HG02970 (cell line): ENCODE measurements at regions not wholly inside any gene's neighbourhood (a gene's known extent, or its start where the extent isn't known, plus 50 kb on each side); places are given as distances from the start of the nearest gene placed in this dataset.
"Not testable (repeated sequence)": the region's sequence is repeated elsewhere in the genome, so short reads cannot be mapped to it uniquely, and the experiment has no call there.

ENCODE experiments used
- ATAC-seq: cut with Tn5 transposase; IDR thresholded peaks from one replicate; pipeline ENCODE4 v1.9.1; 2021; ENCODE audit warnings: mild to moderate bottlenecking, moderate library complexity, moderate number of reproducible peaks; ENCODE audit not compliant: unreplicated experiment, low FRiP score

DNA sequence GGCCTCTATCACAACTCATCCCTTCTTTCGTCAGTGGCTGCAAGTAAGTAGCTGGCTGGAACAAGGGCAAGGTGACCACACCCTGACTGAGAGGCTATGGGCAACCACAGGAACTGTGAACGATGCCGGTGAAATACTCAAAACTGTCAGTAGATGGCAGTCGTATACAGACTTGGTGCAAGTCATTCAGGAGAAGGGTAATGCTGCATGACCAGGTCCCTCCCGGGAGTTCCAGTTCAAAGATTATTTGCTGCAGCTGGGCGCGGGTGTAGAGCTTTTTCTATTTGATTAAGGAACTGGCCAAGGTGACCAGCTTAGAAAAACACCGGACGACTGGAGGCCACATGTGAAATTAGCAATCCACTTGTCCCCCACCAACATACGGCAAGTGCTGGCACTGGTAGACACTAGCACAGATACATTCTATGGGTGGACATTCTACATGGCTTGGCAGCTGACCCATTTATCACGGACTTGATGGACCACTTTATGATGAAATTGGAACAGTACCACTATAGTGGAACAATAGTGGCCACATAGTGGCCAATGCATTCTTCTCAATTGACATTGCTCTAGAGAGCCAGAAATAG is 726.6 kb downstream of the TRAM1L1 start:
- ATAC-seq: peak; percentile 96

DNA sequence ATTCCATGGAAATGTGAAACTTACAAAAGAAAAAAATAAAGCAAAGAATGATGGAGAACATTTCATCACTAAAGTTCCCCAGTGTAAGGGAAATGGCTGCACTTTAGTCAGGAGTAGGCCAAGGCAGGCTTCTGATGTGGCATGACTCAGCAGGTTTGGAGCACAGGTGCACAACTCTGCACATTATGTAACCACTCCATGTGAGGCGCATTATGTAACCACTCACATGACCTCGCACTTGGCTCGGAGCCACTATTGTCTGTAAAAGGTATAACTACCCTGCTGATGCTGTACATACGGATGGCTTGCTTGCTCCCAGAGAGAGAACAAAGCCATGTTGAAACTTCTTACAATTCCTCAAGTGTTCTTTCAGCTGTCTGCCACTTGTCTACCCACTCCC is 727.6 kb downstream of the TRAM1L1 start:
- no peak for ATAC-seq

DNA sequence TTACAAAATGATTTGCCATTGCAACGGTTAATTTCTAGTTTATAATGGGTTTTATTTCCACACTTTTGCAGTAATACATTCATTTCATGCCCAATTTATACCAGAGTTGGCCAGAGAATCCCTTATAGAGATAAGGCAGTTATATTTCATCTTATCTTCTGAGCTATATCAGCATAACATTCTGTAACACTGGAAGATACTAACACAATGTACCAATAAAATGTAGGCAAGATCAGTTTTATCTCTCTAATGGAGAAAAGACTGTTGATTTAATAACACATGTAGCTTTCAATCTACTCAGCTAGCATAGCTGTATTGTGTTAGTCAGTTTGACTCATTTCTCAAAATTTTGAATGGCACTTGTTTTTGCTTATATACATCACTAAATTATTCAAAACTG is 738.6 kb downstream of the TRAM1L1 start:
- no peak for ATAC-seq

DNA sequence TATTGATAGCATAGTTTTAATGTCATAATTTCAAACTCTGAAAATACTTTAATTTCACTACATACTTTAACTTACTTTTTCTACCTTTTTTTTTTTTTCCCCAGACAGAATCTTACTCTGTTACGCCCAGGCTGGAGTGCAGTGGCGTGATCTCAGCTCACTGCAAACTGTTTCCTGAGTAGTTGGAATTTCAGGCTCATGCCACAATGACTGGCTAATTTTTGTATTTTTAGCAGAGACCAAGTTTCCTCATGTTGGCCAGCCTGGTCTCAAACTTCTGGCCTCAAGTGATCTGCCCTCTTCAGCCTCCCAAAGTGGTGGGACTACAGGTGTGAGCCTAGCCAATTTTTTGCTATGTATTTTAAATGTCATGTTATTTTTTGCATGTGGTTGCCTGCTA is 741.6 kb downstream of the TRAM1L1 start:
- no peak for ATAC-seq

DNA sequence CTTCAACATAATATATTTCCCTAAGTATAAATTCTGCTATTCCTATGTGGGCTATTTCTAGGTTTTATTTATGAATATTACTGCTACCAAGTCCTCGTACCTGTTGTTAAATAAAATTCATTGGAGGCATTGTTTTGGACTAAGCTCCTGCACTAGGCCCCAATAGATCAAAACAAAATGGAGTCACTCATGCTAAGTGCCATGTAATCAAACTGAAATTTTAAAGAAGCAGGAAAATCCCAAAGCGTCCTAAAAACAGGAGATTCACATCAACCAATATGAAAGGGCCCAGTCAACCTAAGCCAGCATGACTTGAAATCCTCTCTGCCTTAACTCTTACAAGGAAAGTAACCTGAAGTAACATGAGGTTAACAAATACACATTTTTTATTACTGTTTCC is 743.2 kb downstream of the TRAM1L1 start:
- ATAC-seq: no peak

DNA sequence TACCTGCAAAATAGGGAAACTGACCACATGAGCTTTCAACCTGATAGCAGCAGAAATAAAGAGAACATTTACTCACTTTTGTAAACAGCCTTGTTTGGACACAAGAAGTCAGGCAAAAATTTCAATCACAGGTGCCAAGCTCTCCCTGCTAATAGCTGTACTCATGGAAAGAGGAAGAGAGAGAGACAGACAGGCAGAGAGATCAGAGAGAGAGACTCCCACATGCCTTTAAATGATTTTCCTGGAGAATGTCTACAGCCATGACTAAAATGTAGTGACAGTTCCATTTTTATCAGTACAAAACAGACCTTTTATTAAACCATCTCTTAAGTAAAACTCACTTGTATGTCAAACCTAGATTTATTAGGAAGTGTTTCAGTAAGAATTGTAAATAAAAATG is 752.9 kb downstream of the TRAM1L1 start:
- ATAC-seq: no peak

DNA sequence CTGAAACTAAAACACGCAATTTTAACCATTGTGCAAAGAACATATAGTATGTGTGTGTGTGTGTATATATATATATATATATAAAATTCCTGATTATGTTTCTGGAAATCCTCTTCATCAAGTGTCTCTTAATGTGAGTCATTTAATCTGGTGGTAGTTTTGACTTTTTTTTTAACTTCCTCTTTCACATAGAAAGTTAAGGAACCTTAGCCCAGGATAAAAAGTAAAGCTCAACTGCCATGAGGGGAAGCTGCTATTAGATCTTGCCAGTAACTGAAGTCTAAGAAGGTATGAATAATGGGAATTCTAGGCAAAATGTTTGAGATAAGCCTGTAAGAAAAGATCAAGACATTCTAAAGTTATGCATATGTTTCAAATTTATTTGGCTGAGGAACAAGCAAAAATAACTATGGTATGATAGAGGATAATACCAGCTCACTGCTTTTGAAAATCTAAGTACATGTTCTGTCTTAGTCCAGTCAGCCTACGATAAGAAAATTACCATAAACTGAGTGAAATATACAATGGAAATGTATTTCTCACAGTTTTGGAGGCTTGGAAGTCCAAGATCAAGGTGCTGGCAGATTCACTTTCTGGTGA is 757.0 kb downstream of the TRAM1L1 start:
- ATAC-seq: no peak

DNA sequence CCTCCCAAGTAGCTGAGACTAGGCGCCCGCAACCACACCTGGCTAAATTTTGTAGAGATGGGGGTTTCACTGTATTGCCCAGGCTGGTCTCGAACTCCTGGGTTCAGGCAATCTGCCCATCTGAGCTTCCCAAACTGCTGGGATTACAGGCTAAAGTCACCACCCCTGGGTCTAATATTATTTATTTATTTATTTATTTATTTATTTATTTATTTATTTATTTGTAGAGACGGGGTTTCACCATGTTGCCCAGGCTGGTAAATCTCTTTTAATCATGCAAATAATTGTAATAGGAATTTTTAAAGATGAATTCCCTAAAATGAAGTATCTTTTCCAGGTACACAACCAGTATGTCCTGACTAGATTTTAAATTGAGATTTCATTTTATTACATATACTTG is 761.8 kb downstream of the TRAM1L1 start:
- no peak for ATAC-seq

DNA sequence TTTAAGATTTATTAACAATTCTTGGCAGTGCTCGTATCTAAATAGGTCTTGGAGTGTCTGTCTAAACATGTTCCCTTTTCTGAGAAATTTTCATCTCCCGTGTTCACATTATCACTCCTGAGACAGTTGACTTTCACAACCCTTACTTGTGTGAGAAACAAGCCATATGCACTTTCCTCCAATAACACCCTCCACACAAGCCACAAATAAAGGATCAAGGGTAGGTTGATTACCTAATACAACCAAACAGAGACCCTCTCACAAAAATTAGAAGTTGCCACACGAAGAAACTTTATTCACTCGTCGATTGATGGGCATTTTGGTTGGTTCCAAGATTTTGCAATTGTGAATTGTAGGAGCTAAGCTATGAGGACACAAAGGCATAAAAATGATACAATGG is 763.9 kb downstream of the TRAM1L1 start:
- no peak for ATAC-seq

DNA sequence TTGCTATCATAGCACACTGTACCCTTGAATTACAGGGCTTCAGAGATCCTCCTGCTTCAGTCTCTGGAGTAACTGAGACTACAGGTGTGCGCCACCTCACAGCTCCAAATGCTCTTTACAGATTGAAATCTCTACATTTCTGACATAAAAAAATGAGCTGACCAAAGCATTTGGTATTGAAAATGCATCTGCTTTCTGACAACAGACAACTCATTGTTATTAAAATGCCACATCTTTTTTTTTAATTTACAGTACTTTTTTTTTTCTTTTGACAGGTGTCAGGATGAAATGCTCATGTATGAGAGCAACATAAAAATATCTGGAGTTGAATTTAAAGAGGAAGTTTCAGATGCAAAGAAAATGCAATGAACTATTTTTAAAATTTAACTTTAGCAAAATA is 764.5 kb downstream of the TRAM1L1 start:
- no peak for ATAC-seq

DNA sequence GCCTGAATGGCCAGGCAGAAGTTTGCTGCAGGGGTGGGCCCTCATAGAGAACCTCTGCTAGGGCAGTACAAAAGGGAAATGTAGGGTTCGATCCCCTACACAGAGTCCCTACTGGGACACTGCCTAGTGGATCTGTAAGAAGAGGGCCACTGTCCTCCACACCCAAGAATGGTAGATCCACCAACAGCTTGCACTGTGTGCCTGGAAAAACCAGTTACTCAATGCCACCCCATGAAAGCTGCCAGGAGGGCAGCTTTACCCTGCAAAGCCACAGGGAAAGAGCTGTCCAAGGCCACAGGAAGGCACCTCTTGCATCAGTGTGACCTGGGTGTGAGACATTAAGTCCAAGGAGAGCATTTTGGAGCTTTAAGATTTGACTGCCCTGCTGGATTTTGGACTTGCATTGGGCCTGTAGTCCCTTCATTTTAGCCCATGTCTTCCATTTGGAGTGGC is 781.6 kb downstream of the TRAM1L1 start:
- ATAC-seq: no peak

DNA sequence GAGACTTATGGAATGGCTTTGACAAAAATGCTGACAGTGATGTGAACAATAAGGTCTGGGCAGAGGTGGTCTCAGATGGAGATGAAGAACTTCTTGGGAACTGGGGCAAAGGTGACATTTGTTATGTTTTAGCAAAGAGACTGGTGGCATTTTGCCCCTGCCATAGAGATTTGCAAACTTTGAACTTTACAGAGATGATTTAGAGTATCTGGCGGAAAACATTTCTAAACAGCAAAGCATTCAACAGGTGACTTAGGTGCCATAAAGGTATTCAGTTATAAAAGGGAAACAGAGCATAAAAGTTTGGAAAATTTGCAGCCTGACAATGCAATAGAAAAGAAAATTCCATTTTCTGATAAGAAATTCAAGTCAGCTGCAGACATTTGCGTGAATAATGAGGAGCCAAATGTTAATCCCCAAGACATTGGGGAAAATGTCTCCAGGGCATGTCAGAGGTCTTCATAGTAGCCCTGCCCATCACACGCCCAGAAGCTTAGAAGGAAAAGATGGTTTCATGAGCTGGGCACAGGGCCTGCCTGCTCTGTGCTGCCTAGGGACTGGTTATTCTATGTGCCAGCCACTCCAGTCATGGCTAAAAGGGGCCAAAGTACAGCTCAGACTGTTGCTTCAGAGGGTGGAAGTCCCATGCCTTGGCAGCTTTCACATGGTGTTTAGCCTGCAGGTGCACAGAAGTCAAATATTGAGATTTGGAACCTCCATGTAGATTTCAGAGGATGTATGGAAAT is 782.2 kb downstream of the TRAM1L1 start:
- no peak for ATAC-seq

DNA sequence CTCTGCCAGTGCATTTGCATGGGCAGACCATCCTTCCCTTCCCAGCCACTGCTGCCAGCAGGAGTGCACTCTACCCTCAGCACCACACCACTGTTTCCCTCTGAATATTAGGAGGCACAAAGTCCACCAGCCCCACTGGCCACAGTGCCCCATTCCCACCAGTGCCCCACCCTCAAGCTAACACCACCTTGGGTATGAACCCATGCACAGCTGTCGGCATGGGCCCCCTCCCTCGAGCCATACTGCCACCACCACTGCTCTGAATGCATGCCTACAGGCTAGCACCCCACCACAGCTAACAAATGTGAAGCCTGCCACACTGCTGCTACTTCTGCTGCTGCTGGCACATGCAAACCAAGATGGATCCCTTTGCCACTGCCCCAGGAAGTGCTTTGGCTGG is 810.4 kb downstream of the TRAM1L1 start:
- no peak for ATAC-seq

DNA sequence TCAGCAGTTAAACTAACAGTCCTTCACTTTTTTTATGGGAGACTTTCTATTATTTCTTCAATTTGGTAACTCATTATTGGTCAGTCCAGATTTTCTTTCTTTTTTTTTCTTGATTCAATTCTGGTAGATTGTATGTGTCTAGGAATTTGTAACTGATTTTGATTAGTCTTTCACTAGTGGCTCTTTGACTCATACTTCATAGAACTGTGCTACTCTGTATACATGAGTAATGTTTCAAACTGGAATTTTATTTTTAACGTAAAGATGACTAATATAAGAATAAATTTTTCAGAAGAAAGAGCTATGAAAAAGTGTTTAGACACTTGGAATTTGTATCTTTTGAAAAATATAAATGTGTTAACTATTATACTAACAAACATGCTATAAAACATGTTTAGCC is 813.0 kb downstream of the TRAM1L1 start:
- ATAC-seq: no peak

DNA sequence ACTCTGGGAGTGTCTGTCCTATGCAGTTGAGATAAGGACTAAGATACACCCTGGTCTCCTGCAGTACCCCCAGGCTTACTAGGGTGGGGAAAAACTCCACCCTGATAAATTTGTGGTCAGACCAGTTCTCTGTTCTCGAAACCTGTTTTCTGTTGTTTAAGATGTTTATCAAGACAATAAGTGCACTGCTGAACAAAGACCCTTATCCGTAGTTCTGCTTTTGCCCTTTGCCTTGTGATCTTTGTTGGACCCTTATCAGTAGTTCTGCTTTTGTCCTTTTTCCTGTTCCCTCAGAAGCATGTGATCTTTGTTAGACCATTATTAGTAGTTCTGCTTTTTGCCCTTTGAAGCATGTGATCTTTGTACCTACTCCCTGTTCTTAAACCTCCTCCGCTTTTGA is 824.4 kb downstream of the TRAM1L1 start:
- ATAC-seq: not testable (repeated sequence)

DNA sequence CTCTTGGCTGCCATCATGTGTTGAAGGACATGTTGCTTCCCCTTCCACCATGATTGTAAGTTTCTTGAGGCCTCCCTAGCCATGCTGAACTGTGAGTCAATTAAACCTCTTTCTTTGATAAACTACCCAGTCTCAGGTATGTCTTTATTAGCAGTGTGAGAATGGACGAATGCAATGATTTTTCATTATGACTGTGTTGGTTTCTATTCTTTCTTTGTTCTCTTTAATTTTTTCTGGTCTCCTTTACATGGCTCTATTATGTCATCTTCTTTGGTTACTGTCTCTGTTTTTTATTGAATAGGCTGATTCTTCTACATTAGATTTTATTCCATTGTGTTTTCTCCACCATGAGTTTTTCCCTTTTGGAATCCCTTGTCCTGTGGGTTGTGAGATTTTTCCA is 840.6 kb downstream of the TRAM1L1 start:
- ATAC-seq: no peak

DNA sequence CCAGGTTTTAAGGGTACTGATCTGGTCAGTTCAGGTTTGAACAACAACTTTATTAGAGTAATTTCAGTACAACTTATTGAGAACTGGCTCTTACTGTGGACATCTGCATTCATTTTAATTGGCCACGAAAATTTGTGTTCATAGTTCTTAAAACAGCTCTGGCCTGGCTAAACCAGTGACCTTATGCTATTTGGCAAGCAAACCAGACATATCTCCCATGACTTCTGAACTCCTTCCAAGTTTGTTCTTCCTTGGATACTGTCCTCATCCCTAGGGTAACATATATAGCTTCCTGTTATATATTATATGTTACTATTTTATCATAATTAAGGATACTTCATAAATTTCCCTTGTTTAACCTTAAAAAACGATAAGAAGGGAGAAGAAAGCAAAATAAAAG is 841.9 kb downstream of the TRAM1L1 start:
- no peak for ATAC-seq

DNA sequence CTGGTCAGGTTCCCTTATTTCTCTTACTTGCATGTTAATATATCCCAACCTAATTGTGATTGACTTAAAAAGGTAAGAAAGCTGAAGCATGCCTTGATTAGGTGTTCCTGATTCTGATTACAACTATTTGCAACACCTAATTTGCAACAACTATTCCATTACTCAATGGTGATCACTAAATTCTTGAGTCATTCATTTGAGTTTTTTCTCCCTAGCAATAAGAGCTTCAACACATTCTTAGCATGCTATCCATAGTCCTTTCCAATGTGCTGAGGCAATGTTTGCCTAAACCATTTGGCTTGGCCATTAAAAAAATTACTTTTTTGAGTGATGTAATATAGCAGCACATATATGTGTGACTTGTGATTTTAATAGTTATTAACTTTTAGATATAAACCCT is 851.4 kb downstream of the TRAM1L1 start:
- no peak for ATAC-seq

DNA sequence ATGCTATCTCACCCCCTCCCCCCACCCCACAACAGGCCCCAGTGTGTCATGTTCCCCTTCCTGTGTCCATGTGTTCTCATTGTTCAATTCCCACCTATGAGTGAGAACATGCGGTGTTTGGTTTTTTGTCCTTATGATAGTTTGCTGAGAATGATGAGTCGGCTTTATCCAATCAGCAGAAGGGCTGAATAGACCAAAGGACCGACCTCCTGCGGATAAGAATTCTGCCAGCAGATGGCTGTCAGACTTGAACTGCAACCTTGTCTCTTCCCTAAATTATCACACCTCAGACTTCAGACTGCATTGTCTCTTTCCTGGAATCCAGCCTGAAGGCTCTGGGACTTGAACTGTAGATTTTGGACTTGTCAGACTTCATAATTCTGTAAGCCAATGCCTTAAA is 853.4 kb downstream of the TRAM1L1 start:
- not testable (repeated sequence) for ATAC-seq

DNA sequence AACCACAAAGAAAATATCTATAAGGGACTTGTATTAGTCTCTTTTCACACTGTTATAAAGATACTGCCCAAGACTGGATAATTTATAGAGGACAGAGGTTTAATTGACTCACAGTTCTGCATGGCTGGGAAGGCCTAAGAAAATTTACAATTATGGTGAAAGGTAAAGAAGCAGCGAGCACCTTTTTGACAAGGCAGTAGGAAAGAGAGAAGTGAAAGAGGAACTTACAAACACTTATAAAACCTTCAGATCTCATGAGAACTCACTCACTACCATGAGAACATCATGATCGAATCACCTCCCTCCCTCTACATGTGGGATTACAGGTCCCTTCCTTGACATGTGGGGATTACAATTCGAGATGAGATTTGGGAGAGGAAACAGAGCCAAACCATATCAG is 856.0 kb downstream of the TRAM1L1 start:
- ATAC-seq: no peak

DNA sequence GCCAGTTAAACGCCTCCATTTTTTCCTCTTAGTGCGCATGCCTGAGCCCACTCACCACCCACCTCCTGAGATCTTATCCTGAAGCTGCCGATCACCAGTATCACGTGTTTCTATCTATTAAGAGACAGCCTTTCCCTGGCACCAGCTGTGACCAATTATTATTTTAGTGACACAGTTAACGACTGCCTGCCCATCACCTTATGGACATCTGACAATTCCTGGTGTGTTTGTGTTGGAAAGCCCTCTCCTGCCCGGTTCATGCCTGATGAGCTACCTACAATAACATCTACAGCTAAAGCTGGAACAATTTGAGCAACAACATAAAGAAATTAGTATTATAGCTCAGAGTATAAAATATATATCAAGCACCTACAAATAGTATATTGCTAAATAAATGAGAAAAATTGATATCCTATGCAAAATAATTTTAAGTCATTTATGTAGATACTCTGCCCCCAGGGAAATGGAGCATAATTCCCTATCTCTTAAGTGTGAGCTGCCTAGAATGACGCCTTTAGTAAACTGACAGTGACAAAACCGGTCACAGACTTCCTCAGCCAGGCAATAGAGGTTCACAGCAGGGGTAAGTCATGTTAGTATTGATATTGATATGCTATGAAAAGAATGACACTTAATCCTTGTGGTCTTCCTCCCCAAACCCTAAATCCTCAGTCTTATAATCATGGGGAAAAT is 862.2 kb downstream of the TRAM1L1 start:
- ATAC-seq: no peak
